ENCODE measurements at regions not wholly inside any gene's neighbourhood (a gene's known extent, or its start where the extent isn't known, plus 50 kb on each side); places are given as distances from the start of the nearest gene placed in this dataset.

GRCh38 chr4:44914748-44915147, 188.4 kb upstream of the GNPDA2 start:
- TF ChIP-seq CTCF (IDR thresholded peaks at IDR 0.05) (no peak), POLR2A (IDR thresholded peaks at IDR 0.05) (no peak)

Data from right lobe of liver (tissue), 4 donors.